ENCODE measurements at regions not wholly inside any gene's neighbourhood (a gene's known extent, or its start where the extent isn't known, plus 50 kb on each side); places are given as distances from the start of the nearest gene placed in this dataset.

GRCh38 chr6:131459005-131459404 lies 114.0 kb upstream of the ARG1 start:
- Mint-ChIP-seq H3K27me3 (ENCODE audit: insufficient read depth, unreplicated experiment) (no peaks in the 10 kb centered on the region), H3K4me3 (ENCODE audit: unreplicated experiment) (no peak overlapping the region), H3K9me3 (ENCODE audit: unreplicated experiment) (no peaks in the 10 kb centered on the region), H3K36me3 (ENCODE audit: insufficient read depth, unreplicated experiment) (peaks cover 6% of the 10 kb centered on the region), H3K4me1 (ENCODE audit: insufficient read depth, unreplicated experiment) (peaks cover 9% of the 10 kb centered on the region), H3K27ac (ENCODE audit: low read depth, unreplicated experiment) (no peak overlapping the region)
- BruUV-seq (replicated peaks), result no TSS peak
- POLR2A ChIA-PET, result no interaction called here
- DNase-seq (ENCODE audit: unreplicated experiment), result no peak
- CTCF ChIA-PET, result no interaction called here
- intact Hi-C loops (cut with micrococcal nuclease), result no loop called here
- TF ChIP-seq CTCF (IDR thresholded peaks at IDR 0.05; ENCODE audit: unreplicated experiment), result no peak

- Mint-ChIP-seq H3K9me3 (ENCODE audit: unreplicated experiment) (no peaks in the 10 kb centered on the region), H3K27me3 (ENCODE audit: insufficient read depth, unreplicated experiment) (no peaks in the 10 kb centered on the region), H3K27ac (ENCODE audit: low read depth, unreplicated experiment) (no peak overlapping the region), H3K4me3 (ENCODE audit: unreplicated experiment) (no peak overlapping the region), H3K36me3 (ENCODE audit: insufficient read depth, unreplicated experiment) (peaks cover 6% of the 10 kb centered on the region), H3K4me1 (ENCODE audit: insufficient read depth, unreplicated experiment) (peaks cover 9% of the 10 kb centered on the region)
- intact Hi-C loops (cut with micrococcal nuclease), result loop anchor here (5.0 kb wide), 1 partner anchor 263 kb away; no protein-coding TSS in a partner anchor
- no TSS peak for BruUV-seq (replicated peaks)
- ChIA-PET POLR2A (interaction anchor here (1.1 kb wide), 1 partner anchor 12 kb away, joined by 3 read pairs; no protein-coding TSS in a partner anchor), CTCF (interaction anchor here (0.6 to 0.7 kb wide), 2 partner anchors 75 to 830 kb away, joined by 3 read pairs; no protein-coding TSS in a partner anchor)
- no peak for DNase-seq (ENCODE audit: unreplicated experiment)
- TF ChIP-seq CTCF (IDR thresholded peaks at IDR 0.05; ENCODE audit: unreplicated experiment), result no peak
Measured at GRCh38 chr6:131460614-131461000, 112.4 kb upstream of the ARG1 start.

- no TSS peak for BruUV-seq (replicated peaks)
- TF ChIP-seq CTCF (IDR thresholded peaks at IDR 0.05; ENCODE audit: unreplicated experiment), result no peak
- no peak for DNase-seq (ENCODE audit: unreplicated experiment)
- no peaks in the 10 kb centered on the region for H3K27me3 Mint-ChIP-seq (ENCODE audit: insufficient read depth, unreplicated experiment)
- no peak overlapping the region for H3K27ac Mint-ChIP-seq (ENCODE audit: low read depth, unreplicated experiment)
- POLR2A ChIA-PET, result no interaction called here
- intact Hi-C loops (cut with micrococcal nuclease), result no loop called here
- no peaks in the 10 kb centered on the region for H3K9me3 Mint-ChIP-seq (ENCODE audit: unreplicated experiment)
- H3K4me3 Mint-ChIP-seq (ENCODE audit: unreplicated experiment), result no peak overlapping the region
- H3K36me3 Mint-ChIP-seq (ENCODE audit: insufficient read depth, unreplicated experiment), result peaks cover 5% of the 10 kb centered on the region
- no peaks in the 10 kb centered on the region for H3K4me1 Mint-ChIP-seq (ENCODE audit: insufficient read depth, unreplicated experiment)
- CTCF ChIA-PET, result interaction anchor here (0.5 to 0.6 kb wide), 2 partner anchors 15 to 213 kb away, joined by 3 to 4 read pairs; no protein-coding TSS in a partner anchor
Measured at GRCh38 chr6:131469130-131469529, 103.9 kb upstream of the ARG1 start.

GRCh38 chr6:131470534-131470933 lies 102.5 kb upstream of the ARG1 start:
- H3K9me3 Mint-ChIP-seq (ENCODE audit: unreplicated experiment), result no peaks in the 10 kb centered on the region
- no peak for TF ChIP-seq CTCF (IDR thresholded peaks at IDR 0.05; ENCODE audit: unreplicated experiment)
- intact Hi-C loops (cut with micrococcal nuclease), result no loop called here
- no peak overlapping the region for H3K27ac Mint-ChIP-seq (ENCODE audit: low read depth, unreplicated experiment)
- no peaks in the 10 kb centered on the region for H3K4me1 Mint-ChIP-seq (ENCODE audit: insufficient read depth, unreplicated experiment)
- peaks cover 6% of the 10 kb centered on the region for H3K36me3 Mint-ChIP-seq (ENCODE audit: insufficient read depth, unreplicated experiment)
- ChIA-PET POLR2A (no interaction called here), CTCF (interaction anchor here (0.5 to 1.4 kb wide), 3 partner anchors 63 to 1014 kb away, joined by 3 to 4 read pairs (median 3); no protein-coding TSS in a partner anchor)
- H3K27me3 Mint-ChIP-seq (ENCODE audit: insufficient read depth, unreplicated experiment), result no peaks in the 10 kb centered on the region
- BruUV-seq (replicated peaks), result no TSS peak
- DNase-seq (ENCODE audit: unreplicated experiment), result peak; percentile 7
- H3K4me3 Mint-ChIP-seq (ENCODE audit: unreplicated experiment), result no peak overlapping the region
